ENCODE measurements at regions not wholly inside any gene's neighbourhood (a gene's known extent, or its start where the extent isn't known, plus 50 kb on each side); places are given as distances from the start of the nearest gene placed in this dataset.

DNA sequence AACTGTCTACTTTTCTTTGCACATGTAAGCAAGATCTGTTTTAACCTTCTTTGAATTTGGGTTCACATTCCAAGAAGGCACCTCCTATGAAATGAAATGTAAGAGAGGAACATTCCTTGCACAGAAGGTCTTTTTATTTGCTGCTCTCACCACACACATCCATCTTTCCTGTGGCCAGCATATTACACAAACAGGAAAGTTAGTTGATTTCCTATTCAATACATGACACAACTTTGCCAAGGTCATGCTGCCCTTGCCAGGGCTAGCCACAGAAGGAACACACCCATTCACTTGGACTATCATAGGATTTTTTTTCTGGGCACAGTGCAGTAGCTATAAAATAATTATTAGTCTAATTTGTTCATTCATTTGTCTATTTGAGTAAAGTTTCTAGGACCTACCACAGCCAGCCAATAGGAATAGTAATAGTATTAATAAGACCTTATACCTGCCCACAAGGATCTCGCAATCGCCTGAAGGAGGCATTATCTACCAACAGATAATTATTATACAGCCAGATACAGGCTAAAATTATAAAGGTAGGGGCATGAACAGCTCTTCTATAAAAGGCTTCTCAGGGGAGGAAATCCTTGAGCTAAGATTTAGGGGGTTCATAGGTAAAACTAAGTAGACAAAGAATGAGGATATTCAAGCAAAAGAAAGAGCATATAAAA, 78.1 kb upstream of the NREP start:
- TF ChIP-seq, protein P1, sequence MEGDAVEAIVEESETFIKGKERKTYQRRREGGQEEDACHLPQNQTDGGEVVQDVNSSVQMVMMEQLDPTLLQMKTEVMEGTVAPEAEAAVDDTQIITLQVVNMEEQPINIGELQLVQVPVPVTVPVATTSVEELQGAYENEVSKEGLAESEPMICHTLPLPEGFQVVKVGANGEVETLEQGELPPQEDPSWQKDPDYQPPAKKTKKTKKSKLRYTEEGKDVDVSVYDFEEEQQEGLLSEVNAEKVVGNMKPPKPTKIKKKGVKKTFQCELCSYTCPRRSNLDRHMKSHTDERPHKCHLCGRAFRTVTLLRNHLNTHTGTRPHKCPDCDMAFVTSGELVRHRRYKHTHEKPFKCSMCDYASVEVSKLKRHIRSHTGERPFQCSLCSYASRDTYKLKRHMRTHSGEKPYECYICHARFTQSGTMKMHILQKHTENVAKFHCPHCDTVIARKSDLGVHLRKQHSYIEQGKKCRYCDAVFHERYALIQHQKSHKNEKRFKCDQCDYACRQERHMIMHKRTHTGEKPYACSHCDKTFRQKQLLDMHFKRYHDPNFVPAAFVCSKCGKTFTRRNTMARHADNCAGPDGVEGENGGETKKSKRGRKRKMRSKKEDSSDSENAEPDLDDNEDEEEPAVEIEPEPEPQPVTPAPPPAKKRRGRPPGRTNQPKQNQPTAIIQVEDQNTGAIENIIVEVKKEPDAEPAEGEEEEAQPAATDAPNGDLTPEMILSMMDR (IDR thresholded peaks at IDR 0.05), result no peak
- TF ChIP-seq POLR2A (IDR thresholded peaks at IDR 0.05; ENCODE audit: low read depth) (no peak), POLR2AphosphoS5 (IDR thresholded peaks at IDR 0.05) (no peak)
